ENCODE measurements at regions not wholly inside any gene's neighbourhood (a gene's known extent, or its start where the extent isn't known, plus 50 kb on each side); places are given as distances from the start of the nearest gene placed in this dataset.

- H3F3A ChIP-seq (ENCODE audit: insufficient read depth, low read length), result no peaks in the 10 kb centered on the region
- no peak for DNase-seq
- H3K4me1 ChIP-seq (ENCODE audit: low read length), result no peaks in the 10 kb centered on the region
- H3K9me2 ChIP-seq (replicated peaks; ENCODE audit: insufficient read depth, low read length), result no peaks in the 10 kb centered on the region
- H3K9me3 ChIP-seq (replicated peaks; ENCODE audit: insufficient read depth, low read length), result no peaks in the 10 kb centered on the region
- H2AFZ ChIP-seq (ENCODE audit: low read length), result no peak overlapping the region
- H3K27ac ChIP-seq (ENCODE audit: low read length), result no peak overlapping the region
- no peak for TF ChIP-seq EZH2phosphoT487 (IDR thresholded peaks at IDR 0.05; ENCODE audit: low read length)
- TF ChIP-seq EZH2 (optimal IDR thresholded peaks at IDR 0.05; ENCODE audit: low read depth, low read length), result no peak
- no peak for TF ChIP-seq CTCF (IDR thresholded peaks at IDR 0.05; ENCODE audit: low read length)
- H3K27me3 ChIP-seq (replicated peaks; ENCODE audit: insufficient read depth, low read length), result no peaks in the 10 kb centered on the region
- no peak overlapping the region for H3K9ac ChIP-seq (ENCODE audit: low read length)
- no peaks in the 10 kb centered on the region for H3K79me2 ChIP-seq (ENCODE audit: low read length)
- H3K36me3 ChIP-seq (replicated peaks; ENCODE audit: insufficient read depth, low read length), result no peaks in the 10 kb centered on the region
- no peaks in the 10 kb centered on the region for H4K20me1 ChIP-seq (ENCODE audit: insufficient read depth, low read length)
- no peak overlapping the region for H3K4me3 ChIP-seq (ENCODE audit: low read length)
- H3K4me2 ChIP-seq (ENCODE audit: low read depth, low read length), result no peak overlapping the region
Measured at GRCh38 chr2:72011370-72011689, 136.3 kb downstream of the CYP26B1 start.

- Histone ChIP-seq H3K9me2 (replicated peaks; ENCODE audit: insufficient read depth, low read length) (no peaks in the 10 kb centered on the region), H3K4me3 (ENCODE audit: low read length) (no peak overlapping the region), H3K36me3 (replicated peaks; ENCODE audit: insufficient read depth, low read length) (no peaks in the 10 kb centered on the region), H4K20me1 (ENCODE audit: insufficient read depth, low read length) (no peaks in the 10 kb centered on the region), H2AFZ (ENCODE audit: low read length) (no peak overlapping the region), H3K9me3 (replicated peaks; ENCODE audit: insufficient read depth, low read length) (no peaks in the 10 kb centered on the region), H3K27me3 (replicated peaks; ENCODE audit: insufficient read depth, low read length) (no peaks in the 10 kb centered on the region), H3K9ac (ENCODE audit: low read length) (no peak overlapping the region), H3K4me2 (ENCODE audit: low read depth, low read length) (no peak overlapping the region), H3K79me2 (ENCODE audit: low read length) (no peaks in the 10 kb centered on the region), H3K4me1 (ENCODE audit: low read length) (no peaks in the 10 kb centered on the region), H3F3A (ENCODE audit: insufficient read depth, low read length) (no peaks in the 10 kb centered on the region), H3K27ac (ENCODE audit: low read length) (no peak overlapping the region)
- TF ChIP-seq EZH2phosphoT487 (IDR thresholded peaks at IDR 0.05; ENCODE audit: low read length) (no peak), EZH2 (optimal IDR thresholded peaks at IDR 0.05; ENCODE audit: low read depth, low read length) (no peak), CTCF (IDR thresholded peaks at IDR 0.05; ENCODE audit: low read length) (no peak)
- DNase-seq, result no peak
Measured at GRCh38 chr2:72010647-72011369, 136.9 kb downstream of the CYP26B1 start.

- Histone ChIP-seq H3K9me2 (replicated peaks; ENCODE audit: insufficient read depth, low read length) (no peaks in the 10 kb centered on the region), H3K27ac (ENCODE audit: low read length) (no peak overlapping the region), H3K36me3 (replicated peaks; ENCODE audit: insufficient read depth, low read length) (no peaks in the 10 kb centered on the region), H3K27me3 (replicated peaks; ENCODE audit: insufficient read depth, low read length) (no peaks in the 10 kb centered on the region), H3F3A (ENCODE audit: insufficient read depth, low read length) (no peaks in the 10 kb centered on the region), H3K79me2 (ENCODE audit: low read length) (no peaks in the 10 kb centered on the region), H3K4me1 (ENCODE audit: low read length) (no peaks in the 10 kb centered on the region), H3K9ac (ENCODE audit: low read length) (no peak overlapping the region), H2AFZ (ENCODE audit: low read length) (no peak overlapping the region), H4K20me1 (ENCODE audit: insufficient read depth, low read length) (no peaks in the 10 kb centered on the region), H3K4me3 (ENCODE audit: low read length) (no peak overlapping the region), H3K4me2 (ENCODE audit: low read depth, low read length) (no peak overlapping the region), H3K9me3 (replicated peaks; ENCODE audit: insufficient read depth, low read length) (no peaks in the 10 kb centered on the region)
- TF ChIP-seq EZH2phosphoT487 (IDR thresholded peaks at IDR 0.05; ENCODE audit: low read length), result no peak
- TF ChIP-seq EZH2 (optimal IDR thresholded peaks at IDR 0.05; ENCODE audit: low read depth, low read length), result no peak
- no peak for TF ChIP-seq CTCF (IDR thresholded peaks at IDR 0.05; ENCODE audit: low read length)
- DNase-seq, result no peak
Measured at GRCh38 chr2:72008608-72009007, 139.1 kb downstream of the CYP26B1 start.

All from MM.1S (cell line).